ENCODE measurements at regions not wholly inside any gene's neighbourhood (a gene's known extent, or its start where the extent isn't known, plus 50 kb on each side); places are given as distances from the start of the nearest gene placed in this dataset.
A peak's percentile ranks its signal among the peaks of the same experiment; 100 is the strongest.

DNA sequence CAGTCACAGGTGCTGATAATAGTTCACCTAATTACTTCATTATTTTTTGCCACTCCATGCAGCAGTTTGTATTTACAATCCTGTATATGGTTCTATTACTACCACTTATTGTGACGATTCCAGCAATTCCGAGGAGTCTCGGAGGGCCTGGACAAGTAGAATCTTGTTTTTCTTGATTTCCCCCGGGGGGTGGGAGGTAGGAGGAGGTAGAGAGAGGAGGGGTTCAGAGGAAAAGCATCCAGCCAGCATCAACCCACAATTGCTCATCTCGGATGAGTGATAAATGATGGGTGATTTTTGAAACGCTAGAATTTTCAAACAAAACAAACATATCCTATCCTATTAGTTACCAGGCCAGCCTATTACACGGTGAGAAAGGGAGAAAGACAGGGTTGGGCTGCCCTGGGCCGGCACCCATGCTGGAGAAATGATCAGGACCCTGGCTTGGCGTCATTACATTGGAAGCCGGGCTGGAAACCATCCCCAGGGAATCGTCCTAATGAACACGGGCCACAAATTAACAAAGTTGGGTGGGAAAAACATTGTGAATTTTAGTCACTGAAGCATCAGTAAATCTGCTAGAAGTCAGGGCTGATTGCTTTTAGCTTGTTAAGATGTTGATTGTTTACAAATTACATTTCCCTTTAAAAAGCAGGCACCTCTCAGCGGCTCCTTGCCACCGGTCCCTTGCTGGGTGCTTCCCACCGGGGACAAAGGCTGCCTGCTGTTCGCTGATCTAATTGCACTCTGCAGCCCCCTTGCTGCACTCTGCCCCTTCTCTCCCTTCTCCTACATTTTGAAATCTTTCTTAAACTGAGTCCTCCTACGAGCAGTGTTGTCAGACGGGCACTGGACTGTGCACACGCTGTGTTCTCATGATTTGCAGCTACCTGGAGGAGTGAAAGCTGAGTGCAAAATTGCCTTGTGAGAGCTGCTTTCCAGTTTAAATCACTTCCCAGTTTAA, 95.5 kb downstream of the FAM204A start:
- FAIRE-seq (no peak), DNase-seq (ENCODE audit: insufficient read length, low spot score) (no peak)

DNA sequence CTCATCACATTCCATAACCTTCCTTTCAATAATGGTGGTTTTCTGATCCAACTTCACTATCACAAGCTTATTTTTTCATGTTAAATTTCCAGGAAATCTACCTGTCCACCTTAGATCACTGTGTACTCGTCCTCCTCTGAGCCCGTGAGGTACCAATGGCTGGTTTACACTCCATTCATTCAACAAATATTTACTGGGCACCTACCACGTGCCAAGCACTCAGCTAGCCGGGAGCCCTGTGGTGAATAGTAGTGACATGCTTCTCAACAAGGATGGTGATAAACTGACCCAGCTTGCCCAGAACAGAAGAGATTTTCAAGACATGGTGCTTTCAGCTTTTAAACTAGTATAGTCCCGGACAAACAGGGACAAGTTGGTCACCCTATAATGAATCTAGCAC, 98.2 kb downstream of the FAM204A start:
- no peak for FAIRE-seq
- DNase-seq (ENCODE audit: insufficient read length, low spot score): no peak

DNA sequence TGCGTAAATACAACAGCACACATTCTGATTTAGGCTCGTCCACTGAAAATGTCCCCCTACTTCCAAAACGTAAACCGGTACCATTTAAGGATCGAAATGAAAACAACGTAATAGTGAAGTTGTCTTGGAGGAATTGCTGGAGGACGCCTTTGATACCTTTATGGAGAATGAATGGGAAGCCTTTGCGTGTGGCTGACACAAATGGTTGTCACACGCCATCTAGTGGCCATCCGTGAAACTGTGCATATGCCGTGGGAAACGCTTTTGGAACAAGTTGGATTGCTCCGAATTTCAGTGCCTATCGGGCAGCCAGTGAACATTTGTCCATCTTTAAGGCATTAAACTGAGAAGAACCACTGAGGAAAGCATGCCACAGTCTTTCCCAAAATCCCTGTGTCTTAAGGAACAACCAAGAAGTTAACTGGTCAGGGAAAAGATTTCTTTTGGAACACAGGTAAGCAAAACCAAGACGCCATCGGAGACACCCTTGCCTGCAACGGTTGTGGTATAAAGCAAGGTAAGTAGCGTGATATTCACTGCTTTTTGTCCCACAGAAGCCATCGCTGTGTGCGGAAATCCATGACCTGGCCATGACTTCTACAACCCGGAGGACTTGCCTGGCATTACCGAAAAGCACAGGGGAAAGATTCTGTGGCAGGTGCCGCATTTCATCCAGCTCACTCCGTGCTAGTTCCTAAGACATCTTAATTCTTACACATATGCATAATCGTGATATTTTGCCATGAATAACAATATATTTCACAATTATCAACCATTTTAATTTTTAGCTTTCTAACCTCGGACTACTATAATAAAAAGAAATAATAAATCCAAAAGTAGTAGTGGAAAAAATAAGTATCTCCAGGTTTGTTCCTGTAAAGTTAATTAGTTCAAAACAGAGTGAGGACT, 100.6 kb downstream of the FAM204A start:
- DNase-seq (ENCODE audit: insufficient read length, low spot score) (peak; percentile 38), FAIRE-seq (peak; percentile 78)

DNA sequence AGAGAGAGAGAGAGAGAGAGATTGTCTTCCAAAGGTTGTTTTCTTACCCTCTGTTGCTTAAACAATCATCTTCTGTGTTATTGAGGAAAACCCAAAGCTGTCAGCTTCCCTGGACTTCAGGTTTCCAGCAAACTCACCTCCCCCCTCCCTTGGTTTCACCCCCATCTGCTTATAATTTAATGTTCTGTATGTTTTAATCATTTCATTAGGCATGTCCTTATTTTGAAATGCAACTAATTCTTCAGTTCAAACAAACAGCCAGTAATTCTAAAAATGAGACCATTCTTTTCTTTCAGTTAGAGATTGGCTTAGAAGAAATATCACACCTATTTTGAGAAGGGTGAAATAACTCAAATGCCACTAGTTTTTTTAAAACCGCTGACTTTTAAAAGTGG, 102.9 kb downstream of the FAM204A start:
- no peak for DNase-seq (ENCODE audit: insufficient read length, low spot score)
- FAIRE-seq: no peak

DNA sequence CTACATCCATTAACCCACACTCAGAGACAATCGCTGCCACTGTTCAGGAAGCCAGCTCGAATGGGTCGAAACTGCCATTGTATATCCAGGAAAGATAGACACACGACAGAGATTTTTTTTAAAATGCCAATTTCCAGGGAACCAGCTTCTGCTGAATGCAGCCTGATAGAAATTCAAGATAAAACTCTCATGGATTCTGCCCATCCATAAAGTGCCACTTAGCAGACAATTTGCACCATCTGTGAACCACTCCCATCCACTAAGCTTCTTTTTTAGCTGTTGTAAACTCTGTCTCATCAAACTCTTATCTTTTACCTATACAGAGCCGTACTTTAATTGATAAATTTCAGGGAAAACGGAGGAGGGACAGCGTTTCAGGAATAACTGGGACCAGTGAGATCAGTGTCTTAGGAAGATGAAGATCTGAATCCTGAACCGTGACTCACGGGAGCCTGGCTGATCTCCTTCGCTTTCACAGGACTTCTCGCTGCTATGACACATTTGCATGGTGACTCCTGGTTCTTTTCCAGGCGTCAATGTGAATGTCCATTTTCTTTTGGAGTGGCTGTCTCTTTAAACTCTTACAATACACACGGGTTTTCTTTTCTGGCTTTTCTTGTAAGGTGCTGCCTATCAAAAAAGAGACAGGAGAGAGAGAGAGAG, 103.4 kb downstream of the FAM204A start:
- DNase-seq (ENCODE audit: insufficient read length, low spot score) (no peak), FAIRE-seq (no peak)

DNA sequence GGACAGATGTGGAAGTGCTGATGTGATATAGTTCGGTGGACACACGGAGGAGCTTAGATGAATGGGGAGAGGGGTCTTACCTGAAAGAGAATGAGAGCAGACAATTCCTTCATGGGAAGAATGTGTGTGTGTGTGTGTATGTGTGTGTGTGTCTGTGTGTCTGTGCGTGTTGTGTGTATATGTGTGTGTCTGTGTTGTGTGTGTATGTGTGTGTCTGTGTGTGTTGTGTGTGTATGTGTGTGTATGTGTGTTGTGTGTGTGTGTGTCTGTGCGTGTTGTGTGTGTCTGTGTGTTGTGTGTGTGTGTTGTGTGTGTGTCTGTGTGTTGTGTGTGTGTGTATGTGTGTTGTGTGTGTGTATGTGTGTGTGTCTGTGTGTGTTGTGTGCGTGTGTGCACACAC, 104.2 kb downstream of the FAM204A start:
- no peak for DNase-seq (ENCODE audit: insufficient read length, low spot score)
- no peak for FAIRE-seq

DNA sequence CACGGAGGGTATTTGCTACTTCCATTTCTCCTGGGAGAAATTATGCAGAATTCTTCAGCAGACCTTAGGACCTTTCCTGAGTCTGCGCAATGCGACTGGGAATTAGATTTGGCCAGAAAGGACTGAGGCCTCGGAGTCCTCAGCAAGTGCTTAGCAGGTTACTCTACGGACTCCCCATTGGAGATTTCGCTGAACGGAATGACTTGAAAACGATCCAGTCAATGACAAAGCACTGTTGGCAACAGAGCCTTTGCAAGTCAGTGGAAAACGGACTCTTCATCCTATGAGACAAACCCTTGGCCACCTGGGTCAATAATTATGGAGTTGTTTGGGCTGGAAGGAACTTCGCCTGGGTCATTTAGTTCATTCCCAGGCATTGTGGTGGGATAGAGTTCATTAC, 107.4 kb downstream of the FAM204A start:
- FAIRE-seq (no peak), DNase-seq (ENCODE audit: insufficient read length, low spot score) (no peak)

DNA sequence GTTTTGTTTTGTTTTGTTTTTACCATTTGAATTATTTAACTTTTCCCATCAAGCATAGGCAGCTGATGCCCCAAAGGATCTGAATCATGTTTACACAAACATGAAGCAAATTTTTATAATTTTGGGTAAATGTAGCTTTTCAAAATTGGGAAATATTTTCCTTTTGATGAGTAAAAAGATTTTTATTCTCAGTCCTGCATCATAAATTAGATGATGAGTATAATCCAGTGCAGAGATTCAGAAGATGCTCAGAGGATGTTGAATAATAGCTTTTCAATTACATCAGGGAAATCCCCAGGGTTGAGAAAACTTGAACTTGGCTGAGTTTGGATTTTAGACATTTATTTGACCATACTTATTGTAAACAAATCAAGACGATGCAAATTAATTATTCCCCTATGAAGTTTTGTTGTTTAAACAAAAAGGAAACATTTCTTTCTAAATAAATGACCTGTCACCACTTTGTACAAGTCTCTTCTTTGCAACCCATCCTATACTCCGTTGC, 121.7 kb downstream of the FAM204A start:
- no peak for DNase-seq (ENCODE audit: insufficient read length, low spot score)
- FAIRE-seq: no peak

DNA sequence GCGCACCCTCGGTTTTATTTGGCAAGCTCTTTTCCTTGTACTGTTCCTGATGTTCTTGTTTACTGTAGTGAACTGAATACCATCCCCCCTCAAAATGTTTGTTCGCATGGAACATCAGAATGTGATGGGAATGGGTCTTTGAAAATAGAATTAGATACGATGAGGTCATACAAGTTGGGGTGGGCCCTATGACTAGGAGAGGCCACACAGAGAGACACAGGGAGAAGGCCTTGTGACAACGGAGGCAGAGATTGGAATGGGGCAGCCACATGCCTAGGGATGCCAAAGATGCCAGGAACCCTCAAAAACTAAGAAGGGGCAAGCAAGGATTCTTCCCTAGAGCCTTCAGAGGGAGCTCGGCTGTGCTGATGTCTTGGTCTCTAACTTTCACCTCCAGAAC, 123.6 kb downstream of the FAM204A start:
- FAIRE-seq (no peak), DNase-seq (ENCODE audit: insufficient read length, low spot score) (no peak)

DNA sequence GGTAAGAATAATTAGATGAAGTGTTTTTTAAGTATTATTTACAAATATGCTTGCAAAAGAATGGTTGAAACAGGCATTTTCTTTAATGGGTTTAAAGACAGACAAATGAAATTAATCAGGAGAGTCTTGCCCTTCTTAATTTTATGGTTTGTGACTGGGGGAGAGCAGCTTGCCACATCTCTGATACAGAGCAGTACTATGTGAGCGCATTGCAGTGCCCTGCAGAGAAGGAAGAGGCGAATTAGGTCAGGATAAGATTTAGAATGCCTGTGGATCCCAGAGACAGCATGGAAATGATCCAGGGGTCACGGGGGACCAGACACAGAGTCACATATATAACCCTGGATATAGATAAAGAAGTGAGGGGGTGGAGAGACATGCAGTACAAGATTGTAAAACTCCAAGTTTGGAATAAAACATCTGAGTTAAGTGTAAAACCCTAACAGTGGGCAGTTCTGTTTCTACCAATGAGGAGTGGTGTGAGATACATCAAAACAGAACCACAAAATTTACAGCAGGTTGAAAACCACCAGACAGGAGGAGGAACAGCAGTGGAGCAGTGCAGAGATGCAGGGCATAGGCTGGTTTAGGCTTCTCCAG, 125.5 kb downstream of the FAM204A start:
- no peak for FAIRE-seq

DNA sequence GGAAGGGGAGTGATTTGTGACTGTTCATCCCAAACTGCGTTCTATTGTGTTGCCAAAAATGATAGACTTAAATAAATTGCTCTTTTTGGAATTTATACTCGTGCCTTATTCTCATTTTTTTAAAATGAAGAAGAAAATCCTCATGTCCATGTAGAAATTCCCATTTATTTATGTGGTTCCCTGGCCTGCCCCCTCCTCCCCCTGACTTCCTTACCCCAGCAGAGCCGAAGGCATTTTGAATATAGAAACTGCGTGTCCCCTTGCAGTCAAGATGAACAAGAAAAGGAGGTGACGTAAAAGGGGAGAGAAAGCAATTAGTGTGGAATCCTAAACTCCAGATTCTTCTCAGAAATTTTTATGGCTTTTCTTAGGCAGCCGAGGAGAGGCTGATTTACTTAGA, 126.1 kb downstream of the FAM204A start:
- DNase-seq (ENCODE audit: insufficient read length, low spot score) (no peak), FAIRE-seq (no peak)

More for the DNA sequence above, 125.5 kb downstream of the FAM204A start:
- DNase-seq (ENCODE audit: insufficient read length, low spot score): no peak

DNA sequence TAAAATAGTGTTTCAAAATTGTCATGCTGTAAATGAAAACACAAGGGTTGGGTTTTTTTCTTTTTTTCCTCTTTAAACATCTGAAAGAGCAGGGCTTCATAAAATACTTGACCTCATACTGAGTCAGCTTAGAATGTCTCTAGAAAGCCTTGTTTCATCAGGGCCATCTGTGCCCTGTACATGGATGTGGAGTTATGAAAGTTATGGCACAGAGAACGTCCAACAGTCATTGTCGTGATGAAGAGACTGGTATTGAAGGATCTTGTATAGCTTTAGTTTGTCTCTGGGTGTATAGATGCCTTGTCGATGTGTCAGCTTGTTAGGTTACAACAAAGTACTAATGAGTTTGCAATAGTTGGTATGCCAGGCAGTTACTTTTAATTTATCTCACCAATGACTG, 127.3 kb downstream of the FAM204A start:
- no peak for FAIRE-seq
- no peak for DNase-seq (ENCODE audit: insufficient read length, low spot score)

DNA sequence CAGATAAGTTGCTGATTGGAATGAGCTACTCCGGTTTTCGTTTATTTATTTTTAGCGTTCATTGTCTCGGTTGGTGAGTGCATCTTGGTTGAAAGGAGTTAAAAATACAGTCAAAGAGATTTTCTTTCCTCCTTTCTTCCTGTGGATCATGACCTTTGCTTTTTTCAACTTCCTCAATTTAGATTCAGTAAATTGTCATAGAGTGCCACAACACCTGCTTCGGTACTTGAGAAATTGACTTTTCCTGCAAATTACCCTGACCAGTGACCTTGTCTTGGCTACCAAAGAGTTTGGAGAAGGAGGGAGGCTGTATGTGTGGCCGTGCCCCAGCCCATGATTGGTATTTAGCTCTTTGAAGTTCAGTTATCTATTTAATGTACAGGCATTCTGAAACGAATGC, 128.7 kb downstream of the FAM204A start:
- no peak for FAIRE-seq
- DNase-seq (ENCODE audit: insufficient read length, low spot score): no peak

DNA sequence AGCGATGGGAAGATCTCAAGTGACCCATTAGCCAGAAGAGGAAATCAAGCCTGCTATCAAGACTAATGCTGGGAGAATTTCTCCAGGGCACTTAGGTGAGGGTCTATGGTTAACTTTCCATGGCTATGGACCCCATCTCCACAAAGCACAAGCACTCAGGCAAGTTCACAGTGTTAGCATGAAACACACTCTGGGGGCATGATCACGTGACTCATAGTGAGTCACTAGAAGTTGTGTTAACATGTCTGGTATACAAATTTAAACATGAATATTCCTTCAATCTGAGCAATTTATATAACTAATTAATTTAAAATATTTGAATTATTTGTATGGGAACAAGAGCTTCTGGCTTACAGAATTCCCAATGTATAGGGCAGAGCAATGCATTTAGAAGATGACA, 131.8 kb downstream of the FAM204A start:
- FAIRE-seq (no peak), DNase-seq (ENCODE audit: insufficient read length, low spot score) (no peak)

DNA sequence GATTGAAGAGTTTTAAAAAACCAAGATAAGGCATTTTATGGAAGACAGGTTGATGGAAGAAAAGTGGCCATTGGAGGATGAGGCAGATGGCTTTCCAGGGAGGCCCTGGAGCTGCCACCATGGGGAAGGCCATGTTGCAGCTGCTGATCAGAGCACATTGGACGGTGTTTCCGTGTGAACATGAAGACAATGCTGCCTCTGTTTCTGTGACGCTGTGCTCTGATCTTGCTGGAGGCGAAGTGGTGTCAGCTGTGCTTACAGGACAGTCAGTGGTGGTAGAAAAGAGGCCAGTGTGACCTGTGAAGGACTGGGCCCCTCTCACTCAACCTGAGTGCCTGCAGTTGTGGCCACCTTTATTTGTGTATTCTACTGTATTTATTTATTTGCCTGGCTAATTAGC, 132.9 kb downstream of the FAM204A start:
- FAIRE-seq: no peak

DNA sequence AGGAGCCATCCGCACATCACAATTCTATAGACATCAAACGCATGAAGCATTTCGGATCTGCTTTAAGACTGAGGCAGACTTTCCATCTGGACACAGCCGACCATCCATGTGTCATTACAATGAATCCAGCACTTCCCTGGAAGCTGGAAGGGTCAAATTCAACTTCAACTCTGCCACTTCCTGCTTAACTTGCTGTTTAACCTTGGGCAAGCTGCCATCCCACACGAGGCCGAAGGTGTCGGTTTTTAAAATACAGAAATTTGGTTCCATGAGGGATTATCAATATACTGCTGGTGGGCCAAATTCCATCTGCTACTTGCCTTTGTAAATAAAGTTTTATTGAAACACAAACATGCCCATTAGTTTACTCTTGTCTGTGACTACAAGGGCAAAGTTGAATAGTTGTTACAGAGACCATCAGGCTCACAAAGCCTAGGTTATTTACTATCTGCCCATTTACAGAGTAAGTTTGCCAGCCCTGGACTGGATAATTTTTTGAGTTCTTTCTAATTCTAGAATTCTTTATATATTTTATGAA, 134.6 kb downstream of the FAM204A start:
- DNase-seq (ENCODE audit: insufficient read length, low spot score) (no peak), FAIRE-seq (no peak)

More for the DNA sequence above, 132.9 kb downstream of the FAM204A start:
- DNase-seq (ENCODE audit: insufficient read length, low spot score): no peak

DNA sequence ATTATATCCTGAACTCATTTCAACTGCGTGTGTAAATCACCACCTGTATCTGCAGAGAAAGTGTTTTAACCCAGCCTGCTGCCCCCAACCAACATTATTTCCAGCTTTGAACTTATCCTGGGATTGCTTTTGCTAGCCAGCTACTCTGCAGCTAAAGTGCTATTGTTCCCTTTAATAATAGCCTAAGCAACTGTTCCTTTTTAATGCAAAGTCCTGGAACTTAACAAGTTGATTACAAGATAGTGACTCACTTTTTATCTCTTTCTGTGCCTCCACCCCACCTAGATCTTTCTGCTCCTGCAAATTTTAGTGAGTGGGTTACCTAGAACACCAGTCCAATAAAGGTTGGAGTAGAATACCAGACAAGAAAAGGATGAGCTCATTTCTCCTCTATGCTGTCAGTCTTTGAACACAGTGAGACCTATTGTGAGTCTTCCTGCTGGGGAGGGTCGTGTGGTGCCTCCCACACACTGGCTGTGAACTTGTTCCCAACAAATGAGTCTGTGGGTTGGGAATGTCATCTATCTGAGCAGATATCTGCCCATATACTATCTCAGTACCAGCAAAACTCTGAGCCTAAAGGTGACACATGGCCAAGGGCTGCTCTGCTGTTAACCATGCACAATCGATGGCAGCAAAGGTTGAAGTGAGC, 137.7 kb downstream of the FAM204A start:
- DNase-seq (ENCODE audit: insufficient read length, low spot score) (no peak), FAIRE-seq (no peak)

DNA sequence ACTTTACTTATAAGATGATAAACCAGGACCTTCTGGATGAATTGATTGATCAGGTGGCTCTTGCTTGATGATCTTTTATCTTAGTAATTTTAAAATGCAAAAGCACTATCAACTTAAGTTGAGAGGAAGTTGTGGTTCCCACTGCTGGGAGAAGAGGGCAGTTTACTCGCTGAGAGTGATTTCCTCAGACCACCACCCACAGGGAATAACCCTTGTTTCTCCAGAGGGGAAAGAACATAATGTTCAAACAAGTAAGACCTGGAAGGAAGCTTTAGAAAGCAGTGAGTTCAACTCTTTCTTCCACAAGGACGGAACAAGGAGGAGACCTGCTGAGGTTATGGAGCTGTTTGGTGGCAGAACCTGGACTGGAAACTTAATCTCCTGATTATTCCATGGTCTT, 138.7 kb downstream of the FAM204A start:
- DNase-seq (ENCODE audit: insufficient read length, low spot score) (no peak), FAIRE-seq (no peak)

DNA sequence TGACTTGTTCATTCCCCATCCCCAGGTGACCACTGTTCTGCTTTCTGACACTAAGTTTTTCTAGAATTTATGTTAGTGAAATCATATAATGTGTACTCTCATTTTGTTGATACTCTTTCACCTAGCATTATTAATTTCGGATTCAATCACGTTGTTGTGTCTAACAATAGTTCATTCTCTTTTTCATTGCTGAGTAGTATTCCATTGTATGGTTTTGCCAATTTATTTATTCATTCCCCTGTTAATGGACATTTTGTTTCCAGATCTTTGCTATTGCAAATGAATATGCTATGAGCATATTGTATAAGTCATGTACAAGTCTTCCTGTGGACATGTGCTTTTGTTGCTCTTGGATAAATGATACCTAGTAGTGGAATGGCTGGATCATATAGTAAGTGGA, 146.4 kb downstream of the FAM204A start:
- DNase-seq (ENCODE audit: insufficient read length, low spot score) (no peak), FAIRE-seq (no peak)

DNA sequence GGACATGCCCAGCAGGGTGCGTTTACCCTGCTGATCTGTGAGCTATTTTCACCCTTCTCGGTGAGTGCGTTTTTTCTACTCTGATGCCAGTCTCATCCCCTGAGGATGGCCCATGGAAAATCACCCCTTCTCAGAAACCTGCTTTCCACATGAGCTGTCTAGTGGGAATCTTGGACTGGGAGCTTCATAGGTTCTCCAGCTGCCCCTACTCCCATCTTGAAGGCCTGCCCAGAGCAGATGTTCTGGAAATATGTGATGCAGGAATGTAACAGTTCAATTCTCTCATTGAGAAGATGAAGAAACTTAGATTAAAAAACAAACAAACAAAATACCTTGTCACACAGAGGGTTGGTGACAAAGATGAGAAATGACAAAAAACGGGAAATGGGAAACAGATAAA, 146.9 kb upstream of the RAB11FIP2 start:
- FAIRE-seq (no peak), DNase-seq (ENCODE audit: insufficient read length, low spot score) (no peak)

All from GM19239 (cell line).